Upper lobe of left lung (tissue), 6 donors: ENCODE measurements at regions not wholly inside any gene's neighbourhood (a gene's known extent, or its start where the extent isn't known, plus 50 kb on each side); places are given as distances from the start of the nearest gene placed in this dataset.

Source experiments
- ATAC-seq, 2 donors: fragments of 200-7000 bp; cut with Tn5 transposase; one replicate each; pipeline ENCODE4 v1.9.1; 2022; ENCODE audit warnings: mild to moderate bottlenecking in 2 of 2, moderate library complexity in 2 of 2; ENCODE audit not compliant: low FRiP score in 2 of 2
- DNase-seq, 2 donors: peaks; one replicate each; pipeline ENCODE4 v3.0.0-alpha.2; 2019 to 2020
- H3K27ac ChIP-seq, 4 donors: fragments of 200-600 bp; sonication (generic); one replicate each; pipeline ENCODE4 v1.5.1; 2016 to 2019
- H3K27me3 ChIP-seq, 4 donors: fragments of 200-600 bp; sonication (generic); one replicate each; pipeline ENCODE4 v1.5.1; 2017 to 2019
- H3K36me3 ChIP-seq, 4 donors: fragments of 200-600 bp; sonication (generic); one replicate each; pipeline ENCODE4 v1.5.1; 2016 to 2019
- H3K4me1 ChIP-seq, 4 donors: fragments of 200-600 bp; sonication (generic); one replicate each; pipeline ENCODE4 v1.5.1; 2018 to 2019
- H3K4me3 ChIP-seq, 4 donors: fragments of 200-600 bp; sonication (generic); one replicate each; pipeline ENCODE4 v1.5.1; 2017 to 2019; ENCODE audit warnings: mild to moderate bottlenecking in 2 of 4, moderate library complexity in 1 of 4
- H3K9me3 ChIP-seq, 4 donors: fragments of 200-600 bp; sonication (generic); one replicate each; pipeline ENCODE4 v1.5.1; 2018 to 2019
- EP300 ChIP-seq, 4 donors: sonication (generic); formaldehyde crosslinking; IDR thresholded peaks; one replicate each; pipeline ENCODE4 v1.5.1; 2017; ENCODE audit warnings: antibody characterized with exemption in 4 of 4, control low read depth in 2 of 4
- POLR2A ChIP-seq, 4 donors: fragments of 450-650 bp; IDR thresholded peaks; one replicate each; pipeline ENCODE4 v1.5.1; 2016 to 2017; ENCODE audit warnings: antibody characterized with exemption in 4 of 4, mild to moderate bottlenecking in 2 of 4
- POLR2AphosphoS5 ChIP-seq, 2 donors: sonication (generic); formaldehyde crosslinking; IDR thresholded peaks; one replicate each; pipeline ENCODE4 v1.5.1; 2017; ENCODE audit warnings: antibody characterized with exemption in 2 of 2
- WGBS, 2 donors: methylation state at CpG; one replicate each; pipeline ENCODE4 v1.1.5; 2017 to 2018; 5-methylcytosine and 5-hydroxymethylcytosine counted together
- TF ChIP-seq, protein P1 (sequence below), 6 experiments: fragments of 450-650 bp in 4 of 6; fragments of 200-600 bp in 2 of 6; sonication (generic) in 2 of 6; IDR thresholded peaks; one replicate each; pipeline ENCODE4 v1.5.1; 2016 to 2019; ENCODE audit warnings: antibody characterized with exemption in 6 of 6
- donor health status: DM: no; HTN: no; CAD: no; lungs with moderate emphysema.
- donor health status: DM: no; HTN: yes; CAD: no; lungs with severe emphysema.

GRCh38 chr12:107271523-107271922 is 178.2 kb upstream of the CRY1 start:
- no peak for TF ChIP-seq POLR2A (IDR thresholded peaks at IDR 0.05)
- TF ChIP-seq EP300 (IDR thresholded peaks at IDR 0.05) = no peak
- no peak for TF ChIP-seq POLR2AphosphoS5 (IDR thresholded peaks at IDR 0.05)
- TF ChIP-seq, protein P1, sequence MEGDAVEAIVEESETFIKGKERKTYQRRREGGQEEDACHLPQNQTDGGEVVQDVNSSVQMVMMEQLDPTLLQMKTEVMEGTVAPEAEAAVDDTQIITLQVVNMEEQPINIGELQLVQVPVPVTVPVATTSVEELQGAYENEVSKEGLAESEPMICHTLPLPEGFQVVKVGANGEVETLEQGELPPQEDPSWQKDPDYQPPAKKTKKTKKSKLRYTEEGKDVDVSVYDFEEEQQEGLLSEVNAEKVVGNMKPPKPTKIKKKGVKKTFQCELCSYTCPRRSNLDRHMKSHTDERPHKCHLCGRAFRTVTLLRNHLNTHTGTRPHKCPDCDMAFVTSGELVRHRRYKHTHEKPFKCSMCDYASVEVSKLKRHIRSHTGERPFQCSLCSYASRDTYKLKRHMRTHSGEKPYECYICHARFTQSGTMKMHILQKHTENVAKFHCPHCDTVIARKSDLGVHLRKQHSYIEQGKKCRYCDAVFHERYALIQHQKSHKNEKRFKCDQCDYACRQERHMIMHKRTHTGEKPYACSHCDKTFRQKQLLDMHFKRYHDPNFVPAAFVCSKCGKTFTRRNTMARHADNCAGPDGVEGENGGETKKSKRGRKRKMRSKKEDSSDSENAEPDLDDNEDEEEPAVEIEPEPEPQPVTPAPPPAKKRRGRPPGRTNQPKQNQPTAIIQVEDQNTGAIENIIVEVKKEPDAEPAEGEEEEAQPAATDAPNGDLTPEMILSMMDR (IDR thresholded peaks at IDR 0.05) = no peak
- Histone ChIP-seq H3K36me3 (no peaks in the 10 kb centered on the region), H3K27me3 (no peaks in the 10 kb centered on the region), H3K4me3 (no peak overlapping the region), H3K9me3 (no peaks in the 10 kb centered on the region), H3K4me1 (no peaks in the 10 kb centered on the region), H3K27ac (no peak overlapping the region)
- DNase-seq (no peak), ATAC-seq (no peak)
- WGBS, 2 donors = 91 to 95% methylated on average over 2 of the region's 2 CpGs

DNA sequence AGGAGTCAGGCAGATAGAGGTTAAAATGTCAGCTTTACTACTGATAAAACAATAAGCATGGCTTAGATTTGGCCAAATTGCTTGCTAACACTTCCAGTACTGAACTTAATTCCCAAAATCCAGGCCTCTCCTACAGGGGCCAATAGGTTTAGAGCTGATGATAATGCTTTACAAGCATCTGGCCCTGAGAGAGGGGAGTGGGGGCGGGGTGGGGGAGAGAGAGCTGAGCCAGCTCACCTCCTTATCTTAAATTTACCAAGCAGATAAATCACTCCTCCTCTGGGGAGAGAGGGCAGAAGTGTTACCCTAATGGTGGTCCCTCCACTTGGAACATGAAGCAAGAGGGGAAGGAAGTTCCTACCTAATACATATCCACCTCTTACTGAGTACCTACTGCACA is 182.2 kb upstream of the CRY1 start:
- no peaks in the 10 kb centered on the region for H3K27me3 ChIP-seq
- DNase-seq = no peak
- ATAC-seq = no peak

DNA sequence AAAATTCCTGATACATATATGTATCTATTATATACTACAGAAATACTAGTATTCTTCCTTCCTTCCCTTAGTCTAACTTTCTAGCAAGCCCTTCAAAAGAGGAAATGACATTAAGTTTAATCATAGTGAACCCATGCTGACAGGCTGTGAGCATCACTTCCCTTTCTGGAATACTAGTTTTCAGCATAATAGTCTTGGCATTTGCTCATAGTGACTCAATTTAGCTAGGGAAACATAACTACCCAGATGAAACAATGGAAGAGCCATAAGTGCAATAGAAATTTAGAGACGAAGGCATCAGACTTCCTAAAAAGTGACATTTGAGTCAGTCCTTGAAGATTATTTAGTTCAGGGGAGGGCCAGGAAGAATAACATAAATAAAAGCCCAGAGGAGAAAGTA is 184.5 kb upstream of the CRY1 start:
- no peaks in the 10 kb centered on the region for H3K9me3 ChIP-seq
- H3K4me3 ChIP-seq = no peak overlapping the region
- H3K27ac ChIP-seq = no peak overlapping the region
- H3K27me3 ChIP-seq = no peaks in the 10 kb centered on the region
- no peaks in the 10 kb centered on the region for H3K36me3 ChIP-seq
- 31 to 36% methylated on average over 1 of the region's 1 CpG for WGBS, 2 donors
- TF ChIP-seq EP300 (IDR thresholded peaks at IDR 0.05) = no peak
- TF ChIP-seq, protein P1 (IDR thresholded peaks at IDR 0.05) = no peak
- TF ChIP-seq POLR2AphosphoS5 (IDR thresholded peaks at IDR 0.05) = no peak
- TF ChIP-seq POLR2A (IDR thresholded peaks at IDR 0.05) = no peak
- no peaks in the 10 kb centered on the region for H3K4me1 ChIP-seq
- peak in 1 of 2 donors; percentile 19 for ATAC-seq
- DNase-seq = no peak

More for the DNA sequence above, 182.2 kb upstream of the CRY1 start:
- no peaks in the 10 kb centered on the region for H3K4me1 ChIP-seq
- H3K4me3 ChIP-seq = no peak overlapping the region
- WGBS, 2 donors = 73% methylated on average over 1 of the region's 1 CpG; no CpG with 5 or more reads in 1 of the 2 donors
- TF ChIP-seq EP300 (IDR thresholded peaks at IDR 0.05) = no peak
- TF ChIP-seq POLR2AphosphoS5 (IDR thresholded peaks at IDR 0.05) = no peak
- TF ChIP-seq, protein P1 (IDR thresholded peaks at IDR 0.05) = no peak
- no peak for TF ChIP-seq POLR2A (IDR thresholded peaks at IDR 0.05)
- H3K27ac ChIP-seq = no peak overlapping the region
- no peaks in the 10 kb centered on the region for H3K9me3 ChIP-seq
- H3K36me3 ChIP-seq = no peaks in the 10 kb centered on the region

- Histone ChIP-seq H3K27me3 (no peaks in the 10 kb centered on the region), H3K27ac (no peak overlapping the region), H3K4me1 (no peaks in the 10 kb centered on the region), H3K36me3 (no peaks in the 10 kb centered on the region), H3K9me3 (no peaks in the 10 kb centered on the region), H3K4me3 (no peak overlapping the region)
- TF ChIP-seq POLR2AphosphoS5 (IDR thresholded peaks at IDR 0.05) = no peak
- no peak for TF ChIP-seq POLR2A (IDR thresholded peaks at IDR 0.05)
- TF ChIP-seq, protein P1 (IDR thresholded peaks at IDR 0.05) = no peak
- TF ChIP-seq EP300 (IDR thresholded peaks at IDR 0.05) = no peak
- ATAC-seq (no peak), DNase-seq (no peak)
- WGBS, 2 donors = 88 to 100% methylated on average over 1 of the region's 1 CpG
These were observed 189.3 kb upstream of the CRY1 start for GRCh38 chr12:107282628-107283027.

DNA sequence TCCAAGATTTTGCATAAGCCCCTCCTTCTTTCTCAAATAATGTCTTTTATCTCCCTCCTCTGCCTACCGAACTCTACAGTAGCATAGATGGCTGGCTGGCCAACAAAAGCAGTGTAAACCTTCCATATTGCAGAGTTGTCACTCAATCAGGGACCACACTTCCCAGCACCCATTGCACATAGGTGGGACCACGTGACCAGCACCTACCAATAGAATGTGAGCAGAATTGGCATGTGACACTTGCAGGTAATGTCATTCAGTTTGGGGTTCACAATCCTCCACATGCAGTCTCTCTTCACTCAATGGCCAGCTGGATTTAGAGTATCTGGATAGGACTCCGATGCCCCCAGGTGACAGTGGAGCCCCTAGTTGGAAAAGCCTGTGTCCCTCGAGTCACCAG is 190.3 kb upstream of the CRY1 start:
- DNase-seq = no peak
- WGBS, 2 donors = 74 to 91% methylated on average over 4 of the region's 4 CpGs

More for the DNA sequence above, 190.3 kb upstream of the CRY1 start:
- H3K4me3 ChIP-seq = no peak overlapping the region
- ATAC-seq = no peak
- H3K27ac ChIP-seq = no peak overlapping the region
- no peaks in the 10 kb centered on the region for H3K27me3 ChIP-seq
- no peaks in the 10 kb centered on the region for H3K9me3 ChIP-seq
- H3K4me1 ChIP-seq = no peaks in the 10 kb centered on the region
- H3K36me3 ChIP-seq = no peaks in the 10 kb centered on the region
- no peak for TF ChIP-seq POLR2AphosphoS5 (IDR thresholded peaks at IDR 0.05)
- no peak for TF ChIP-seq EP300 (IDR thresholded peaks at IDR 0.05)
- no peak for TF ChIP-seq POLR2A (IDR thresholded peaks at IDR 0.05)
- TF ChIP-seq, protein P1 (IDR thresholded peaks at IDR 0.05) = no peak
